HEK293 (cell line): ENCODE measurements at regions not wholly inside any gene's neighbourhood (a gene's known extent, or its start where the extent isn't known, plus 50 kb on each side); places are given as distances from the start of the nearest gene placed in this dataset.

Experiments
- ZBTB26 ChIP-seq: fragments of 450-650 bp; formaldehyde crosslinking; optimal IDR thresholded peaks from 2 replicates; pipeline ENCODE3; 2016; ENCODE audit warnings: missing biosample characterization, mild to moderate bottlenecking, missing genetic modification characterization
- ZNF274 ChIP-seq, 2 experiments: fragments of 200-500 bp in 1 of 2; fragments of 450-650 bp in 1 of 2; sonication (Bioruptor generic) in 1 of 2; formaldehyde crosslinking in 1 of 2; IDR thresholded peaks; 2 replicates each; pipeline versions ENCODE4 v1.5.1 to v1.6.1; 2014 to 2016; ENCODE audit warnings: borderline replicate concordance in 1 of 2, inconsistent platforms in 1 of 2, low read length in 1 of 2, missing biosample characterization in 1 of 2, missing genetic modification characterization in 1 of 2
- ZNF311 ChIP-seq: fragments of 450-650 bp; formaldehyde crosslinking; IDR thresholded peaks from 2 replicates; pipeline ENCODE4 v1.5.1; 2017; ENCODE audit warnings: missing biosample characterization, missing genetic modification characterization, borderline replicate concordance
- ZNF341 ChIP-seq: fragments of 450-650 bp; formaldehyde crosslinking; IDR thresholded peaks from 2 replicates; pipeline ENCODE4; 2016; ENCODE audit warnings: low read depth, missing biosample characterization, missing genetic modification characterization
- ZNF660 ChIP-seq: fragments of 450-650 bp; IDR thresholded peaks from 2 replicates; pipeline ENCODE4 v1.5.1; 2018; ENCODE audit warnings: missing biosample characterization, mild to moderate bottlenecking, missing genetic modification characterization
- ZNF768 ChIP-seq: fragments of 450-650 bp; formaldehyde crosslinking; IDR thresholded peaks from 2 replicates; pipeline ENCODE4 v1.5.1; 2018; ENCODE audit warnings: missing biosample characterization, mild to moderate bottlenecking, missing genetic modification characterization
- TF ChIP-seq, protein P1 (sequence below): fragments of 450-650 bp; formaldehyde crosslinking; IDR thresholded peaks from 2 replicates; pipeline ENCODE4 v1.5.1; 2016; ENCODE audit warnings: missing biosample characterization, missing genetic modification characterization
- TF ChIP-seq, protein P2 (sequence below): fragments of 450-650 bp; formaldehyde crosslinking; IDR thresholded peaks from 2 replicates; pipeline ENCODE4 v1.5.1; 2016; ENCODE audit warnings: missing biosample characterization, missing genetic modification characterization

GRCh38 chr2:120810639-120811038 is 75.0 kb downstream of the GLI2 start:
- TF ChIP-seq ZNF660 (tag by site-specific recombination) (no peak), ZNF311 (tag by site-specific recombination) (no peak), ZNF341 (tag by site-specific recombination) (no peak), ZNF274 (IDR thresholded peaks at IDR 0.05; ENCODE audit: low read length) (no peak), ZNF274 (tag by site-specific recombination; IDR thresholded peaks at IDR 0.05; ENCODE audit: borderline replicate concordance) (no peak), ZBTB26 (tag by site-specific recombination) (no peak), ZNF768 (tag by site-specific recombination) (no peak)
- TF ChIP-seq, protein P1, sequence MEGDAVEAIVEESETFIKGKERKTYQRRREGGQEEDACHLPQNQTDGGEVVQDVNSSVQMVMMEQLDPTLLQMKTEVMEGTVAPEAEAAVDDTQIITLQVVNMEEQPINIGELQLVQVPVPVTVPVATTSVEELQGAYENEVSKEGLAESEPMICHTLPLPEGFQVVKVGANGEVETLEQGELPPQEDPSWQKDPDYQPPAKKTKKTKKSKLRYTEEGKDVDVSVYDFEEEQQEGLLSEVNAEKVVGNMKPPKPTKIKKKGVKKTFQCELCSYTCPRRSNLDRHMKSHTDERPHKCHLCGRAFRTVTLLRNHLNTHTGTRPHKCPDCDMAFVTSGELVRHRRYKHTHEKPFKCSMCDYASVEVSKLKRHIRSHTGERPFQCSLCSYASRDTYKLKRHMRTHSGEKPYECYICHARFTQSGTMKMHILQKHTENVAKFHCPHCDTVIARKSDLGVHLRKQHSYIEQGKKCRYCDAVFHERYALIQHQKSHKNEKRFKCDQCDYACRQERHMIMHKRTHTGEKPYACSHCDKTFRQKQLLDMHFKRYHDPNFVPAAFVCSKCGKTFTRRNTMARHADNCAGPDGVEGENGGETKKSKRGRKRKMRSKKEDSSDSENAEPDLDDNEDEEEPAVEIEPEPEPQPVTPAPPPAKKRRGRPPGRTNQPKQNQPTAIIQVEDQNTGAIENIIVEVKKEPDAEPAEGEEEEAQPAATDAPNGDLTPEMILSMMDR (tag by site-specific recombination) = no peak
- TF ChIP-seq, protein P2, sequence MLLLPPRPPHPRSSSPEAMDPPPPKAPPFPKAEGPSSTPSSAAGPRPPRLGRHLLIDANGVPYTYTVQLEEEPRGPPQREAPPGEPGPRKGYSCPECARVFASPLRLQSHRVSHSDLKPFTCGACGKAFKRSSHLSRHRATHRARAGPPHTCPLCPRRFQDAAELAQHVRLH (tag by site-specific recombination) = no peak
